Esophagus squamous epithelium (tissue), 5 donors: ENCODE measurements at regions not wholly inside any gene's neighbourhood (a gene's known extent, or its start where the extent isn't known, plus 50 kb on each side); places are given as distances from the start of the nearest gene placed in this dataset.

Experiments used
- DNase-seq: peaks from one replicate; lab custom pipeline; 2025; lab: John Stamatoyannopoulos, UW
- H3K27ac ChIP-seq, 4 donors: fragments of 200-600 bp; sonication (generic); one replicate each; pipeline ENCODE4 v1.5.1; 2016 to 2019; ENCODE audit warnings: mild to moderate bottlenecking in 1 of 4
- H3K27me3 ChIP-seq, 4 donors: fragments of 200-600 bp; sonication (generic); 1 replicate in 3 of 4; 2 replicates in 1 of 4; pipeline versions ENCODE4 v1.5.1 to v1.6.0; 2017 to 2021; ENCODE audit warnings: antibody characterized with exemption in 1 of 4
- H3K36me3 ChIP-seq, 3 donors: fragments of 200-600 bp; sonication (generic); one replicate each; pipeline ENCODE4 v1.5.1; 2016 to 2019
- H3K4me1 ChIP-seq, 3 donors: fragments of 200-600 bp; sonication (generic); one replicate each; pipeline ENCODE4 v1.5.1; 2017 to 2019
- H3K4me3 ChIP-seq, 4 donors: fragments of 200-600 bp; sonication (generic); 1 replicate in 3 of 4; 2 replicates in 1 of 4; pipeline ENCODE4 v1.5.1; 2016 to 2019; ENCODE audit warnings: mild to moderate bottlenecking in 2 of 4, moderate library complexity in 1 of 4
- H3K9me3 ChIP-seq, 3 donors: fragments of 200-600 bp; sonication (generic); one replicate each; pipeline ENCODE4 v1.5.1; 2016 to 2019
- POLR2A ChIP-seq, 4 donors: fragments of 450-650 bp; IDR thresholded peaks; one replicate each; pipeline ENCODE4 v1.6.1; 2017; ENCODE audit warnings: antibody characterized with exemption in 4 of 4, mild to moderate bottlenecking in 4 of 4, moderate library complexity in 3 of 4
- WGBS, 2 donors: methylation state at CpG; one replicate each; pipeline ENCODE4 v1.1.5; 2018; 5-methylcytosine and 5-hydroxymethylcytosine counted together
- intact Hi-C: fragments of 100-400 bp; cut with DNase I; formaldehyde crosslinking; loops from one replicate; pipeline ENCODE4 v1.15.0; 2022
- TF ChIP-seq, protein P1 (sequence below), 6 experiments: fragments of 450-650 bp in 4 of 6; fragments of 200-600 bp in 2 of 6; sonication (generic) in 2 of 6; IDR thresholded peaks; one replicate each; pipeline ENCODE4 v1.5.1; 2016 to 2019; ENCODE audit warnings: antibody characterized with exemption in 6 of 6, mild to moderate bottlenecking in 4 of 6, moderate library complexity in 4 of 6
- donor health status: DM: yes; HTN: yes; CAD: no.

DNA sequence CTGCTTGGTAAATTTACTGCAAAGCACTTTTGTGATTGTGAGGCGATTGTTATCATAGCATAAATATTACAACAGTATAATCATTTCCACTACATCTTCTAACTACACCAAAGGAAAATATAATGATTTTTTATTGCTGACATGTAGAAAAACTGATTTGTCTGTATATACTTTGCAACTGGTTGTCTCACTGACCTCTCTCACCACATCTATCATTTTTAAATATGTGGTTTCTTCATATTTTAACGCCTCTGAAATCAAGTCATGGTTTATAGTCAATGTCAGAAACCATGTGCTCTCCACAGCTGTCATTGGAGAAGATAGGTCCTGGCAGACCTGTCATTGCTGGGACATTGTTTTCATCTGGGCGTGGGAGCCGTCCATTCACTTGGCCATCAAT is 315.4 kb upstream of the KLF6 start:
- WGBS, 2 donors, result 75 to 83% methylated on average over 4 of the region's 4 CpGs
- Histone ChIP-seq H3K4me3 (no peak overlapping the region), H3K9me3 (no peaks in the 10 kb centered on the region), H3K4me1 (no peaks in the 10 kb centered on the region), H3K27me3 (no peaks in the 10 kb centered on the region), H3K27ac (no peak overlapping the region), H3K36me3 (no peaks in the 10 kb centered on the region)
- intact Hi-C loops, result no loop called here
- no peak for TF ChIP-seq POLR2A (IDR thresholded peaks at IDR 0.05)
- TF ChIP-seq, protein P1, sequence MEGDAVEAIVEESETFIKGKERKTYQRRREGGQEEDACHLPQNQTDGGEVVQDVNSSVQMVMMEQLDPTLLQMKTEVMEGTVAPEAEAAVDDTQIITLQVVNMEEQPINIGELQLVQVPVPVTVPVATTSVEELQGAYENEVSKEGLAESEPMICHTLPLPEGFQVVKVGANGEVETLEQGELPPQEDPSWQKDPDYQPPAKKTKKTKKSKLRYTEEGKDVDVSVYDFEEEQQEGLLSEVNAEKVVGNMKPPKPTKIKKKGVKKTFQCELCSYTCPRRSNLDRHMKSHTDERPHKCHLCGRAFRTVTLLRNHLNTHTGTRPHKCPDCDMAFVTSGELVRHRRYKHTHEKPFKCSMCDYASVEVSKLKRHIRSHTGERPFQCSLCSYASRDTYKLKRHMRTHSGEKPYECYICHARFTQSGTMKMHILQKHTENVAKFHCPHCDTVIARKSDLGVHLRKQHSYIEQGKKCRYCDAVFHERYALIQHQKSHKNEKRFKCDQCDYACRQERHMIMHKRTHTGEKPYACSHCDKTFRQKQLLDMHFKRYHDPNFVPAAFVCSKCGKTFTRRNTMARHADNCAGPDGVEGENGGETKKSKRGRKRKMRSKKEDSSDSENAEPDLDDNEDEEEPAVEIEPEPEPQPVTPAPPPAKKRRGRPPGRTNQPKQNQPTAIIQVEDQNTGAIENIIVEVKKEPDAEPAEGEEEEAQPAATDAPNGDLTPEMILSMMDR (IDR thresholded peaks at IDR 0.05), result no peak
- no peak for DNase-seq

DNA sequence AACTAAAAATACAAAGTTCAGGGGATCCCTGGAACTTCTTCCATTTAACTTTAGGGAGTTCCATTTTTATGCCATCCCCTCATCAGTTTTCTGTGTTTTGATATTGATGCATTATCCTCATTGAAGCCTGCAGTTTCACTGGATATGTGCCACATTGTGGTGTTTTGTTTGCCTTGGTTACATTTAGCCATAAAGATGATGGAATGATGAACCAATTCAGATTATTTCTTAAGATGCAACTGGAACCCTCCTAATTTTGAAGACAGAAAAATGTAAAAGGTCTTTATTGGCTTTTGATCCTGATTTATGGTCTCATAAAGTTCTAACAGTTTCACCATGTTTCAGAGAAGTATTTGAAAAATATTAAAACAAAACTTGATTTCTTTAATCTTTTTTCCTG is 314.2 kb upstream of the KLF6 start:
- no peaks in the 10 kb centered on the region for H3K36me3 ChIP-seq
- H3K9me3 ChIP-seq, result no peaks in the 10 kb centered on the region
- intact Hi-C loops, result no loop called here
- no peaks in the 10 kb centered on the region for H3K4me1 ChIP-seq
- no peak for DNase-seq
- H3K27me3 ChIP-seq, result no peaks in the 10 kb centered on the region
- no peak overlapping the region for H3K27ac ChIP-seq
- TF ChIP-seq POLR2A (IDR thresholded peaks at IDR 0.05), result no peak
- TF ChIP-seq, protein P1 (IDR thresholded peaks at IDR 0.05), result no peak
- H3K4me3 ChIP-seq, result no peak overlapping the region

DNA sequence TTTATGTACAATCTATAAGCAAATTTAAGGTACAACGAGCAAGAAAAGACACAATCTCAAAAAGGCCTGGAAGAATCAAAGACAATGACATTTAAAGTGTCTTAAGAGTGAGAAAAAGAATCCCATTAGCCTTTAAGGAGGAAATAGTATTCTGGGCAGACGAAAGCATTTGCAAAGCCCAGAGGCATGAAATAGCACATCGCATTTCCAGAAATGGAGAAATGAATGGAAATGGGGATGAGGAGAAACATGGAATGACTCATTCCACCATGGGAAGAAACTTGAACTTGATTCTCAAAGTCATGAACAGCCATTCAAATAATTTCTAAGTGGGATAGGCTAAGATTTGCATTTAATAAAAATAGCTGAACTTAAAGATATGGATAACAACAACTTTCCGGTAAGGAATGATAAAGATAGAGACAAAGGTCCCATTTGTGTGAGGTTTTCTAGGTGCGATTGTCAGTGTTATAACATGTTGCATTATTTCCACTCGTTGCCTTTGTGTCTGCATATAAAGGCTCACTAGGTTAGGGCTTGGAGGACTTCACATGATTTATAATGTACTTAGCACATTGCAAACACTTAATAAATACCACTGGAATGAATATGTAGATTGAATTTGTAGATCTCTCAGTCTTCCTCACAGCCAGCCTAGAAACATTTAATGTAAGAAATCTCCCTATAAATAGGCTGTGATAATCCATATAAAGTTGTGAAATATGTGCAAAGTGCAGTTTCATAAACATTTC is 310.3 kb upstream of the KLF6 start:
- intact Hi-C loops, result no loop called here
- DNase-seq, result no peak
- no peak for TF ChIP-seq POLR2A (IDR thresholded peaks at IDR 0.05)
- TF ChIP-seq, protein P1 (IDR thresholded peaks at IDR 0.05), result no peak
- no peaks in the 10 kb centered on the region for H3K9me3 ChIP-seq
- H3K27ac ChIP-seq, result no peak overlapping the region
- H3K36me3 ChIP-seq, result no peaks in the 10 kb centered on the region
- 72 to 77% methylated on average over 6 of the region's 6 CpGs for WGBS, 2 donors
- H3K27me3 ChIP-seq, result no peaks in the 10 kb centered on the region
- H3K4me1 ChIP-seq, result no peaks in the 10 kb centered on the region
- no peak overlapping the region for H3K4me3 ChIP-seq

DNA sequence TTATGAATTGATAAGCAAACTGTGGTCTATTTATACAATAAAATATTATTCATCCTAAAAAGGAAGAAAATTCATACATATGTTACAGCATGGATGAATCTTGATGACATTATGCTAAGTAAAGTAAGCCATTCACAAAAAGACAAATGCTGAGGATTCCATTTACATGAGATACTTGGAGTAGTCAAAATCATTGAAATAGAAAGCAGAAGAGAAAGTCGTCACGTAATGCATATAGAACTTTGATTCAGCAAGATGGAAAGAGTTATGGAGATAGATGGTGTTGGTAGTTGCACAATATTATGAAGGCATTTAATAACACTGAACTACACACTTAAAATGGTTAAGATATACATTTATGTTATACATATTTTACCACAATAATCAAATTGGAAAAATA is 309.7 kb upstream of the KLF6 start:
- intact Hi-C loops, result no loop called here

DNA sequence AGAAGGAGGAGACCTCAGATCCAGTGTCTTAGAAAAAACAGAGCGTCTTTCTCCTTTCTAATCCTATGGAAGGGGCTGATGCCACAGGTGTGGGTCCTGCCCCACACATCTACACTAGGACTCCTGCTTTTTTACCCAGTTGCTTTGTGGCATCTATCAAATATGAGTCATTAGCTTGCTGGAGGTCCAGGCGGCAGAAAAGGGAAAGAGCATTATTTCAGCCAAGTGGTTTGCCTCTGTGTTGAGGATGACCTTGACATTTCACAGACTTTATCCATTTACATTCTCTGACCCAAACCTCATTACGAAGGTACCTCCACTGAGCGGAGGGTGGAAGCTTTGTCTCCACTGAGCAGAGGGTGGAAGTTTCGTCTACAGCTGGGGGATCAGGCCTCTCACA is 308.4 kb upstream of the KLF6 start:
- no peak for DNase-seq
- H3K27ac ChIP-seq, result no peak overlapping the region
- 83 to 92% methylated on average over 5 of the region's 5 CpGs for WGBS, 2 donors
- H3K4me1 ChIP-seq, result no peaks in the 10 kb centered on the region
- TF ChIP-seq POLR2A (IDR thresholded peaks at IDR 0.05), result no peak
- TF ChIP-seq, protein P1 (IDR thresholded peaks at IDR 0.05), result no peak
- intact Hi-C loops, result no loop called here
- no peak overlapping the region for H3K4me3 ChIP-seq
- no peaks in the 10 kb centered on the region for H3K27me3 ChIP-seq
- H3K9me3 ChIP-seq, result no peaks in the 10 kb centered on the region
- no peaks in the 10 kb centered on the region for H3K36me3 ChIP-seq

More for the DNA sequence above, 309.7 kb upstream of the KLF6 start:
- Histone ChIP-seq H3K4me1 (no peaks in the 10 kb centered on the region), H3K27ac (no peak overlapping the region), H3K4me3 (no peak overlapping the region), H3K36me3 (no peaks in the 10 kb centered on the region), H3K27me3 (no peaks in the 10 kb centered on the region), H3K9me3 (no peaks in the 10 kb centered on the region)
- no peak for DNase-seq
- TF ChIP-seq, protein P1 (IDR thresholded peaks at IDR 0.05), result no peak
- no peak for TF ChIP-seq POLR2A (IDR thresholded peaks at IDR 0.05)
- 59 to 84% methylated on average over 2 of the region's 2 CpGs for WGBS, 2 donors
